ENCODE measurements at regions not wholly inside any gene's neighbourhood (a gene's known extent, or its start where the extent isn't known, plus 50 kb on each side); places are given as distances from the start of the nearest gene placed in this dataset.

- Mint-ChIP-seq H3K4me3 (no peak overlapping the region), H3K36me3 (ENCODE audit: low read depth) (no peaks in the 10 kb centered on the region), H3K27me3 (no peaks in the 10 kb centered on the region), H3K4me1 (peaks cover 3% of the 10 kb centered on the region), H3K9me3 (no peaks in the 10 kb centered on the region), H3K27ac (no peak overlapping the region)
- TF ChIP-seq CTCF (IDR thresholded peaks at IDR 0.05), result no peak
- intact Hi-C loops (cut with micrococcal nuclease), result loop anchor here (1.0 kb wide), 1 partner anchor 198 kb away; no protein-coding TSS in a partner anchor
- ChIA-PET POLR2A (no interaction called here), CTCF (interaction anchor here (1.1 to 5.5 kb wide), 4 partner anchors 14 to 198 kb away, joined by 3 to 77 read pairs (median 6); no protein-coding TSS in a partner anchor)
- DNase-seq, result no peak
- ATAC-seq (ENCODE audit: low read depth), result no peak
These were observed 59.8 kb upstream of the BARX1 start for GRCh38 chr9:94014920-94015319.

- no peaks in the 10 kb centered on the region for H3K9me3 Mint-ChIP-seq
- H3K4me1 Mint-ChIP-seq, result peaks cover 3% of the 10 kb centered on the region
- TF ChIP-seq CTCF (IDR thresholded peaks at IDR 0.05), result no peak
- no peak for DNase-seq
- CTCF ChIA-PET, result interaction anchor here (0.6 to 5.5 kb wide), 13 partner anchors 12 to 445 kb away, joined by 3 to 77 read pairs (median 3); no protein-coding TSS in a partner anchor
- POLR2A ChIA-PET, result interaction anchor here (0.8 kb wide), 1 partner anchor 152 kb away, joined by 3 read pairs; no protein-coding TSS in a partner anchor
- ATAC-seq (ENCODE audit: low read depth), result no peak
- no peaks in the 10 kb centered on the region for H3K27me3 Mint-ChIP-seq
- intact Hi-C loops (cut with micrococcal nuclease), result loop anchor here (1.0 kb wide), 1 partner anchor 199 kb away; no protein-coding TSS in a partner anchor
- H3K27ac Mint-ChIP-seq, result no peak overlapping the region
- no peaks in the 10 kb centered on the region for H3K36me3 Mint-ChIP-seq (ENCODE audit: low read depth)
- no peak overlapping the region for H3K4me3 Mint-ChIP-seq
These were observed 59.0 kb upstream of the BARX1 start for GRCh38 chr9:94014066-94014654.

GRCh38 chr9:94010980-94011533 is 55.9 kb upstream of the BARX1 start:
- Mint-ChIP-seq H3K9me3 (no peaks in the 10 kb centered on the region), H3K27ac (no peak overlapping the region), H3K4me3 (no peak overlapping the region), H3K36me3 (ENCODE audit: low read depth) (no peaks in the 10 kb centered on the region), H3K27me3 (peaks cover 3% of the 10 kb centered on the region), H3K4me1 (peaks cover 3% of the 10 kb centered on the region)
- ChIA-PET POLR2A (no interaction called here), CTCF (interaction anchor here (5.5 kb wide), 1 partner anchor 202 kb away, joined by 77 read pairs; no protein-coding TSS in a partner anchor)
- no peak for TF ChIP-seq CTCF (IDR thresholded peaks at IDR 0.05)
- DNase-seq (no peak), ATAC-seq (ENCODE audit: low read depth) (no peak)
- intact Hi-C loops (cut with micrococcal nuclease), result no loop called here

GRCh38 chr9:94005272-94005901 is 50.2 kb upstream of the BARX1 start:
- intact Hi-C loops (cut with micrococcal nuclease), result no loop called here
- H3K27ac Mint-ChIP-seq, result no peak overlapping the region
- peaks cover 8% of the 10 kb centered on the region for H3K9me3 Mint-ChIP-seq
- H3K27me3 Mint-ChIP-seq, result peaks cover 23% of the 10 kb centered on the region
- no peaks in the 10 kb centered on the region for H3K36me3 Mint-ChIP-seq (ENCODE audit: low read depth)
- no peak overlapping the region for H3K4me3 Mint-ChIP-seq
- POLR2A ChIA-PET, result no interaction called here
- no peaks in the 10 kb centered on the region for H3K4me1 Mint-ChIP-seq
- CTCF ChIA-PET, result no interaction called here
- TF ChIP-seq CTCF (IDR thresholded peaks at IDR 0.05), result no peak
- ATAC-seq (ENCODE audit: low read depth), result no peak
- DNase-seq, result no peak

Data from activated B cell treated with CpG ODN at 0.5 μM for 24 hours (primary cell).